ENCODE measurements at regions not wholly inside any gene's neighbourhood (a gene's known extent, or its start where the extent isn't known, plus 50 kb on each side); places are given as distances from the start of the nearest gene placed in this dataset.
A peak's percentile ranks its signal among the peaks of the same experiment; 100 is the strongest.

DNA sequence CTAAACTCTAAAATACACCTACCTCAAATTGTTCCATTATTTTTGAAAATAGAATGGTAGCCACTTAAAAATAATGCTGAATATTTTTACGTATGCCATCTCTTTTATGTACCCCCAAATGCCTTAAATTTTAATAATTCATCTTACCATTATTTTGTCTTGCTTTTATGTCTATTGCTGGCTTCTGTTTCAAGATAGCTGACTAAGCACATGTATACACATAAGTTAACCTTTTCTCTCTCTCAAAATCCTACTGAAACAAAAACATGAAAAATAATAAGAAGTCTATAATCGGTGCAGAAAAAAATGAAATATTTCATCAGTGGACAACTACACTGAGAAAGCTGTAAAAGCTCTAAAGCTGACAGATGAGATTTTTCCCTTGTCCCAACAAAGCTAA lies 652.0 kb upstream of the ZNF608 start:
- DNase-seq, result no peak

DNA sequence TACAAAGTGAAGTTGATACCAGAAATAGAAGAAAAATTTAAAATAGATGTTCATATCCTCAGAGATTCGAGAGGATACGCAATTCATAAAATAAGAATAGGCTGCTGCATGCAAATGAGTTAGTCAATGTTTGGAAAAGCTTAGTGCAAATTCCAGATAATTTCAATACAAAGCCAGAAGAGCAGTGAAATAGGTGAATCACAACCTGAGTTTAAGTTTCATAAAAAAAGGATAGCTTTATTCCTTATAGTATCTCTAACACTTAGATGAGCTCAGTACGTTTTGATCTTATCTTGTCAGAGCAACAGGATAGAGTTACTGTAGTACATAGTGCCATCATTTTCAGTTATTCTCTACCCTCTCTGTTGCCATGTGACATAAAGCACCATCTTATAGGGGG lies 653.4 kb upstream of the ZNF608 start:
- no peak for DNase-seq

- DNase-seq, result no peak
Observed at GRCh38 chr5:125401724-125402622, 655.5 kb upstream of the ZNF608 start.

DNA sequence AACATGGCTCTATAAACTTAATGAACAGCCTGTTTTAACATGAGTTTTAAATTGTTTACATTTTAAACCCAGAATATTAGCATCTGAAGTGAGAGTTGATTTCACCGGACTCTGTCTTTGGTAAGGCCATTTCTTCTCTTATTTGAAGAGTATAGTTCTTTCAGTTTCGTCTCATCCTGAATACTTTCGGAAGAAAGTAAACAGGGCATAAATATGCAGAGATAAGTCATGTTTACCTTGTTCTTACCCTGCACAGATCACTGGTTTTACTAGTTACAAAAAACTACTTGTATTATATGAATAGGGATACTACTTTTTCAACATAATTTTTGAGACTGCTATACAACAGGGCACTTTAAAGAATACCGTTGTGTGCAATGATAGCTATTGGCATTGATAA lies 656.3 kb upstream of the ZNF608 start:
- no peak for DNase-seq

GRCh38 chr5:125404056-125404455 lies 657.6 kb upstream of the ZNF608 start:
- DNase-seq, result no peak

- peak; percentile 4 for DNase-seq
Observed at GRCh38 chr5:125408448-125409233, 662.2 kb upstream of the ZNF608 start.

DNA sequence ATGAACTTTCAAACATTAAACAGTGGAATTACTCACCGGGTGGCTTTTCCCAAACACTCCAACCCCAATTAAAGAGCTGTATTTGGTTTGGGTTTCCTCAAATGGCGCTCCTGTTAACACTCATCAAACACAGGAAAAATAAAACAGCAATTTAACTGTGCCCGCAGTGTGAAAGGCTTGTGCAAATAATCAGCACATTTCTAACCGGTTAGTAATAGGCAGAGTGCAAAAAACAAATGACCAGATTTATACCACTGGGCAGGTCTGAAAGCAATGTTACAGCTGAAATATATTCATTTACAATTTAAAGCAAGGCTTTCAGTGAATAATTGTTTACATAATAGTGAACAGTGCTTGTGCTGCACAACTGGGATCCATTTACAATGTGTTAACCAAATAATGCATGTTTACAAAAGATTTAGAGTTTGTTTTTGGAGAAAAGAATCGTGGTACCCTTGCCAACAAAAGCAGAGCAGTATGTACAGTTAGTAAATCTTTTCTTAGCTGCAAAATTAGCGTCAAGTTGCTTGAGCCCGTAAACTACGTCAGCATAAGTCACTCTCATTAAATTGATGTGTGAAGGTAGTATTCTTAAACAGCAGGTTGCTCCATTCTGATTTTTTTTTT lies 662.9 kb upstream of the ZNF608 start:
- peak; percentile 67 for DNase-seq

DNA sequence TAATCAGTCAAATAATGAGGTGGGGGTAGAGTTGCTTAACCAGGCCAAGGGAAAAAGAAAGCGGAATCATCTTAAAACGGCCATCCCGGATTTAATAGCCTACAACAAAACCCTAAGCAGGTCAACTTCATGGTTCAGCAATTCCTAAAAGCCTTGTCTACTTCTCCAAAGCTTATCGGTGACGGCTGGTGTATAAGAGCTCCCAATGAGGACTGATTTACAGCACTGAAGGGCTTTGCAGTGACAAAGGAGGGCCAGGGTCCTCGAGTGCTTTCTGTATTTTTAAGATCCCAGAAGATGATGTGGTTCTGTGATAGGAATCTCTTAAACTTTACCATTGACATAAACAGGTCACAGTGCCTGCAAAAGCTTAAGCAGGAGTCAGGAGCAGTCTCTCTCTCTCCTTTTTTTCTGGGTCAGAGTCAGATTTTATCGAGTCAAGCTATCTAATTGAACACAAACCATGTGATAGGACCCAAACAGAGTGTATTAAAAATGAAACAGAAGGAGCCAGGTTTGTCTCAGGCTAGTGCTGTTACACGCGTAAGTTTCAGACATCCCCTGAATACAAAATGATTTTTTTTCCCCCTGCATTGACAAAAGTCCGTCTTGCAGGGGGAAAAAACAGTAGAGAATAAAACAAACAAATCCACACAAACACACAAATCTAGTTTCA lies 663.6 kb upstream of the ZNF608 start:
- peak; percentile 29 for DNase-seq

DNA sequence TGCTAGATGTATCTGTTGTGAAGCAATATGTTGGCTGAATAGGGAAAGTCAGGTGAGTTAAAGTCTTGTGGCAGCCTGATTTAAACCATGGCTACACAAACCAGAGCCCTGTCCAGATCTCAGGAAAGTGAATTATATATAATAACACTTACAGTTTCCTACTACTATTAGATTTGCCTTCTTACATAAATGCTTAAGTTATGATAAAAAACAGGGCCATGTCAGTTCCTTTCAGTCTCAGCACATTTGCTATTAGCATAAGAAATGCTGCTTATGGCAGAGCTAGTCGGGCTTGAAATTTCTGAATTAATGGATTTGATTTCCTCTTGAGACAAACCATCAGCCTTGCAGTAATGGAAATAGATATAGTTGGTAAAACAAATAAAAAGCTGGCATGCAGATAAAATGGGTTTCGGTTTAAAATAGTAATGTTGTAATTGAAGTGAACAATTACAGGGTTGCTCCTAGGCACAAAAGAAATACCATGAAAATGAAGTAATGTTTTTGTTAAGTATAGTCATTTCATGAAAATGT lies 664.2 kb upstream of the ZNF608 start:
- peak; percentile 64 for DNase-seq

- peak; percentile 74 for DNase-seq
Observed at GRCh38 chr5:125411071-125411743, 664.8 kb upstream of the ZNF608 start.

- DNase-seq, result peak; percentile 66
Observed at GRCh38 chr5:125411744-125412560, 665.5 kb upstream of the ZNF608 start.

GRCh38 chr5:125412561-125413495 lies 666.4 kb upstream of the ZNF608 start:
- peak; percentile 92 for DNase-seq

GRCh38 chr5:125413496-125414274 lies 667.2 kb upstream of the ZNF608 start:
- peak; percentile 6 for DNase-seq

GRCh38 chr5:125415126-125415525 lies 668.7 kb upstream of the ZNF608 start:
- DNase-seq, result no peak

- DNase-seq, result no peak
Observed at GRCh38 chr5:125416055-125416454, 669.6 kb upstream of the ZNF608 start.

DNA sequence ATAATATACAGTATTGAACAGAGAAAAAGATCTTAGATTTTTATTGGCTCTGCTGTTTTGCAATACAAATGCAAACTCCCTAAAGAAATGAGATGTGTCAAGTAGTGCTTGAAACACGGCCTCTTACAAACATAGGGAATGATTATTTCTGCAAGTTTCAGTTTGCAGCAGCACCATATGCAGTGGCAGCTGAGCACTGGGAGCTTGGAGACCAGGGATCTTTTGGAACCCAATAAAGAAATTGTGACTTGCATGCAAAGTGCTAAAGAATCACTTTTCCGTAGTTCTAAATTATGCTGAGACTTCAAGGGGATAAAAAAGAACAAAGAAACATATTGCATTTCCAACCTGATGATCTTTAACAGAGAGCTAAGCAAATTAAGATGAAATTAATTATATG lies 674.6 kb upstream of the ZNF608 start:
- no peak for DNase-seq

DNA sequence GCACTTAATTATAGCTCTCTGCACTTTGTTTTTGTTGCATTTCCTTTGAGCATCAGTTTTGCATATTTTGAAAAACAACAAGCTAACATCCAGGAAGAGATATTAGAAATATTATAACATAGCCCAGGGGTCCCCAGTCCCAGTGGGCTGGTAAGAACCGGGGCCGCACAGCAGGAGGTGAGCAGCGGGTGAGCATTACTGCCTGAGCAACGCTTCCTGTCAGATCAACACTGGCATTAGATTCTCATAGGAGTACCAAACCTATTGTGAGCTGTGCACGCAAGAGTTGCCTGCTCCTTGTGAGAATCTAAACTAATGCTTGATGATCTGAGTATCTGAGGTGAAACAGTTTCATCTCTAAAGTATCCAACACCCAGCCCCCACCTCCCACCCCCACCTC lies 675.9 kb upstream of the ZNF608 start:
- DNase-seq, result no peak

- DNase-seq, result peak; percentile 10
Observed at GRCh38 chr5:125424402-125425141, 678.1 kb upstream of the ZNF608 start.

All from tongue (tissue), 1 donor.